ENCODE measurements at regions not wholly inside any gene's neighbourhood (a gene's known extent, or its start where the extent isn't known, plus 50 kb on each side); places are given as distances from the start of the nearest gene placed in this dataset.
"Not testable (repeated sequence)": the region's sequence is repeated elsewhere in the genome, so short reads cannot be mapped to it uniquely, and the experiment has no call there.

GRCh38 chr16:16448423-16448822 is 69.5 kb downstream of the NPIPA7 start:
- H3K4me3 ChIP-seq; H3K9me3 ChIP-seq; H3K36me3 ChIP-seq; H3K4me1 ChIP-seq; ATAC-seq; FAIRE-seq; DNase-seq; H3K27ac ChIP-seq; intact Hi-C loops (cut with DNase I); H3K27me3 ChIP-seq: not testable (repeated sequence)
- 63 to 67% methylated on average over 2 of the region's 6 CpGs for WGBS, 2 donors

GRCh38 chr16:16449712-16450237 is 70.8 kb downstream of the NPIPA7 start:
- H3K27me3 ChIP-seq; ATAC-seq; H3K4me3 ChIP-seq; H3K36me3 ChIP-seq; intact Hi-C loops (cut with DNase I); FAIRE-seq; H3K27ac ChIP-seq; DNase-seq; H3K4me1 ChIP-seq; H3K9me3 ChIP-seq: not testable (repeated sequence)
- 56 to 62% methylated on average over 3 to 4 of the region's 4 CpGs for WGBS, 2 donors

- H3K9me3 ChIP-seq; intact Hi-C loops (cut with DNase I): not testable (repeated sequence)
Measured at GRCh38 chr16:16451721-16452410, 72.9 kb downstream of the NPIPA7 start.

GRCh38 chr16:16458579-16458978 is 79.6 kb downstream of the NPIPA7 start:
- H3K36me3 ChIP-seq; H3K4me3 ChIP-seq; H3K27me3 ChIP-seq; DNase-seq; FAIRE-seq; H3K9me3 ChIP-seq; ATAC-seq; intact Hi-C loops (cut with DNase I); H3K27ac ChIP-seq; H3K4me1 ChIP-seq: not testable (repeated sequence)
- WGBS, 2 donors, result 82 to 100% methylated on average over 1 of the region's 5 CpGs

More at GRCh38 chr16:16451721-16452410, 72.9 kb downstream of the NPIPA7 start:
- not testable (repeated sequence) for FAIRE-seq, DNase-seq, H3K27ac ChIP-seq, H3K27me3 ChIP-seq, H3K36me3 ChIP-seq, ATAC-seq, H3K4me1 ChIP-seq, H3K4me3 ChIP-seq
- 0 to 4% methylated on average over 1 to 5 of the region's 10 CpGs for WGBS, 2 donors

GRCh38 chr16:16463792-16464191 is 84.9 kb downstream of the NPIPA7 start:
- intact Hi-C loops (cut with DNase I); H3K9me3 ChIP-seq; H3K36me3 ChIP-seq; FAIRE-seq; H3K27me3 ChIP-seq; H3K4me3 ChIP-seq; H3K4me1 ChIP-seq; DNase-seq; ATAC-seq; H3K27ac ChIP-seq: not testable (repeated sequence)
- 91% methylated on average over 5 of the region's 6 CpGs; no CpG with 5 or more reads in 1 of the 2 donors for WGBS, 2 donors

- intact Hi-C loops (cut with DNase I); H3K9me3 ChIP-seq; H3K36me3 ChIP-seq; H3K27ac ChIP-seq; H3K27me3 ChIP-seq; ATAC-seq; H3K4me3 ChIP-seq; DNase-seq; FAIRE-seq; H3K4me1 ChIP-seq: not testable (repeated sequence)
- WGBS, 2 donors, result 66 to 86% methylated on average over 4 of the region's 4 CpGs
Measured at GRCh38 chr16:16488919-16489318, 110.0 kb downstream of the NPIPA7 start.

- 46% methylated on average over 2 of the region's 15 CpGs; no CpG with 5 or more reads in 1 of the 2 donors for WGBS, 2 donors
- H3K27me3 ChIP-seq; H3K9me3 ChIP-seq; intact Hi-C loops (cut with DNase I); H3K27ac ChIP-seq; H3K36me3 ChIP-seq; DNase-seq; FAIRE-seq; H3K4me3 ChIP-seq; H3K4me1 ChIP-seq; ATAC-seq: not testable (repeated sequence)
Measured at GRCh38 chr16:16489466-16489865, 110.5 kb downstream of the NPIPA7 start.

GRCh38 chr16:16494114-16494513 is 115.2 kb downstream of the NPIPA7 start:
- FAIRE-seq; intact Hi-C loops (cut with DNase I); H3K27me3 ChIP-seq; H3K4me1 ChIP-seq; H3K4me3 ChIP-seq; DNase-seq; H3K27ac ChIP-seq; H3K36me3 ChIP-seq; ATAC-seq; H3K9me3 ChIP-seq: not testable (repeated sequence)
- 38 to 45% methylated on average over 4 of the region's 8 CpGs for WGBS, 2 donors

- DNase-seq; H3K4me1 ChIP-seq; H3K27ac ChIP-seq; H3K27me3 ChIP-seq; FAIRE-seq; H3K9me3 ChIP-seq; ATAC-seq; H3K4me3 ChIP-seq; intact Hi-C loops (cut with DNase I); H3K36me3 ChIP-seq: not testable (repeated sequence)
- 7 to 10% methylated on average over 7 to 8 of the region's 11 CpGs for WGBS, 2 donors
Measured at GRCh38 chr16:16494998-16495397, 116.1 kb downstream of the NPIPA7 start.

- H3K4me1 ChIP-seq; FAIRE-seq; ATAC-seq; H3K27me3 ChIP-seq; H3K9me3 ChIP-seq; H3K4me3 ChIP-seq; intact Hi-C loops (cut with DNase I); H3K36me3 ChIP-seq; H3K27ac ChIP-seq; DNase-seq: not testable (repeated sequence)
- WGBS, 2 donors, result no CpG with 5 or more reads among the region's 8 CpGs
Measured at GRCh38 chr16:16499875-16500274, 120.9 kb downstream of the NPIPA7 start.

GRCh38 chr16:16507041-16507440 is 128.1 kb downstream of the NPIPA7 start:
- not testable (repeated sequence) for ATAC-seq, H3K36me3 ChIP-seq
- no CpG with 5 or more reads among the region's 1 CpG for WGBS, 2 donors

GRCh38 chr16:16508344-16508743 is 129.4 kb downstream of the NPIPA7 start:
- WGBS, 2 donors, result no CpG with 5 or more reads among the region's 2 CpGs

More at GRCh38 chr16:16507041-16507440, 128.1 kb downstream of the NPIPA7 start:
- H3K4me3 ChIP-seq; H3K4me1 ChIP-seq; intact Hi-C loops (cut with DNase I); DNase-seq; H3K27ac ChIP-seq; FAIRE-seq; H3K9me3 ChIP-seq; H3K27me3 ChIP-seq: not testable (repeated sequence)

More at GRCh38 chr16:16508344-16508743, 129.4 kb downstream of the NPIPA7 start:
- H3K9me3 ChIP-seq; H3K4me3 ChIP-seq; H3K36me3 ChIP-seq; H3K27me3 ChIP-seq; H3K4me1 ChIP-seq; intact Hi-C loops (cut with DNase I); H3K27ac ChIP-seq; FAIRE-seq; DNase-seq; ATAC-seq: not testable (repeated sequence)

All from pancreas (tissue), 10 donors.